HG02642 (cell line): ENCODE measurements at regions not wholly inside any gene's neighbourhood (a gene's known extent, or its start where the extent isn't known, plus 50 kb on each side); places are given as distances from the start of the nearest gene placed in this dataset.

Experiments used
- ATAC-seq: cut with Tn5 transposase; IDR thresholded peaks from one replicate; pipeline ENCODE4 v1.9.1; 2021; ENCODE audit warnings: mild to moderate bottlenecking; ENCODE audit not compliant: unreplicated experiment, poor library complexity

GRCh38 chr13:68099631-68100030 is 869.5 kb upstream of the PCDH9 start:
- no peak for ATAC-seq

GRCh38 chr13:68081061-68081460 is 850.9 kb upstream of the PCDH9 start:
- no peak for ATAC-seq

- ATAC-seq, result no peak
Measured at GRCh38 chr13:68078874-68079273, 848.7 kb upstream of the PCDH9 start.

GRCh38 chr13:68078469-68078868 is 848.3 kb upstream of the PCDH9 start:
- ATAC-seq, result no peak

- ATAC-seq, result no peak
Measured at GRCh38 chr13:68076046-68076445, 845.9 kb upstream of the PCDH9 start.

GRCh38 chr13:68066879-68067513 is 836.9 kb upstream of the PCDH9 start:
- ATAC-seq, result no peak

- ATAC-seq, result no peak
Measured at GRCh38 chr13:68064001-68064770, 834.0 kb upstream of the PCDH9 start.

- ATAC-seq, result no peak
Measured at GRCh38 chr13:68063181-68063580, 833.0 kb upstream of the PCDH9 start.

- no peak for ATAC-seq
Measured at GRCh38 chr13:68057836-68058235, 827.7 kb upstream of the PCDH9 start.

GRCh38 chr13:68056816-68057710 is 826.9 kb upstream of the PCDH9 start:
- ATAC-seq, result no peak

GRCh38 chr13:68051910-68052309 is 821.8 kb upstream of the PCDH9 start:
- ATAC-seq, result no peak

- no peak for ATAC-seq
Measured at GRCh38 chr13:68050761-68051160, 820.6 kb upstream of the PCDH9 start.

- no peak for ATAC-seq
Measured at GRCh38 chr13:68048802-68049359, 818.7 kb upstream of the PCDH9 start.

GRCh38 chr13:68047889-68048288 is 817.8 kb upstream of the PCDH9 start:
- no peak for ATAC-seq

GRCh38 chr13:68046903-68047302 is 816.8 kb upstream of the PCDH9 start:
- no peak for ATAC-seq

- ATAC-seq, result no peak
Measured at GRCh38 chr13:68030152-68030809, 800.1 kb upstream of the PCDH9 start.

- ATAC-seq, result no peak
Measured at GRCh38 chr13:68028701-68029100, 798.6 kb upstream of the PCDH9 start.

GRCh38 chr13:68027306-68027705 is 797.2 kb upstream of the PCDH9 start:
- no peak for ATAC-seq

GRCh38 chr13:68026077-68026476 is 795.9 kb upstream of the PCDH9 start:
- no peak for ATAC-seq

- no peak for ATAC-seq
Measured at GRCh38 chr13:68025604-68026003, 795.5 kb upstream of the PCDH9 start.
